ENCODE measurements at regions not wholly inside any gene's neighbourhood (a gene's known extent, or its start where the extent isn't known, plus 50 kb on each side); places are given as distances from the start of the nearest gene placed in this dataset.
"Not testable (repeated sequence)": the region's sequence is repeated elsewhere in the genome, so short reads cannot be mapped to it uniquely, and the experiment has no call there.

DNA sequence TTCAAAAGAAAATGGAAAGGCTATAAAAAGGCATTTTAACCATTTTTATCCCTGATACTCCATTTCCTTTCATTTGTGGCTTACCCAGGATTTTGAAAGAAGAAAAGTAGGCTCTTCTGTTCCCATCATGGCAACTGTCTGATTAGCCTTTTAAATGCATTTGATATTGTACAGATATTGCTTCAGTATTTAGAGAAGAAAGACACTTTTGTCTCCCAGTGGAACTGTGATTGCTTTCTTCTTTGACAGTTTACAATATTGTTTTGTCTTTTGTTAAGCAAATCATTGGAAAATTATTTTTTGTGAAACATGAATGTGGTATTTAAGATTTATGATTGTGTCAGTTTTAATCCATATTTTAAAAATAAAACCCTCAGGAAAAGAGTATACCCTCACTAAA, 297.4 kb upstream of the TACR3 start:
- H3K27me3 ChIP-seq (replicated peaks; ENCODE audit: control insufficient read depth, insufficient read depth, low read length), result no peaks in the 10 kb centered on the region
- TF ChIP-seq, protein P1, sequence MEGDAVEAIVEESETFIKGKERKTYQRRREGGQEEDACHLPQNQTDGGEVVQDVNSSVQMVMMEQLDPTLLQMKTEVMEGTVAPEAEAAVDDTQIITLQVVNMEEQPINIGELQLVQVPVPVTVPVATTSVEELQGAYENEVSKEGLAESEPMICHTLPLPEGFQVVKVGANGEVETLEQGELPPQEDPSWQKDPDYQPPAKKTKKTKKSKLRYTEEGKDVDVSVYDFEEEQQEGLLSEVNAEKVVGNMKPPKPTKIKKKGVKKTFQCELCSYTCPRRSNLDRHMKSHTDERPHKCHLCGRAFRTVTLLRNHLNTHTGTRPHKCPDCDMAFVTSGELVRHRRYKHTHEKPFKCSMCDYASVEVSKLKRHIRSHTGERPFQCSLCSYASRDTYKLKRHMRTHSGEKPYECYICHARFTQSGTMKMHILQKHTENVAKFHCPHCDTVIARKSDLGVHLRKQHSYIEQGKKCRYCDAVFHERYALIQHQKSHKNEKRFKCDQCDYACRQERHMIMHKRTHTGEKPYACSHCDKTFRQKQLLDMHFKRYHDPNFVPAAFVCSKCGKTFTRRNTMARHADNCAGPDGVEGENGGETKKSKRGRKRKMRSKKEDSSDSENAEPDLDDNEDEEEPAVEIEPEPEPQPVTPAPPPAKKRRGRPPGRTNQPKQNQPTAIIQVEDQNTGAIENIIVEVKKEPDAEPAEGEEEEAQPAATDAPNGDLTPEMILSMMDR (IDR thresholded peaks at IDR 0.05; ENCODE audit: insufficient read depth, low read length, poor library complexity, severe bottlenecking), result no peak
- no peak for DNase-seq (ENCODE audit: extremely low read depth, insufficient read length)
- H3K4me3 ChIP-seq (replicated peaks; ENCODE audit: low read depth, low read length), result no peak overlapping the region
- H3K36me3 ChIP-seq (ENCODE audit: control insufficient read depth, insufficient read depth, low read length), result no peaks in the 10 kb centered on the region

DNA sequence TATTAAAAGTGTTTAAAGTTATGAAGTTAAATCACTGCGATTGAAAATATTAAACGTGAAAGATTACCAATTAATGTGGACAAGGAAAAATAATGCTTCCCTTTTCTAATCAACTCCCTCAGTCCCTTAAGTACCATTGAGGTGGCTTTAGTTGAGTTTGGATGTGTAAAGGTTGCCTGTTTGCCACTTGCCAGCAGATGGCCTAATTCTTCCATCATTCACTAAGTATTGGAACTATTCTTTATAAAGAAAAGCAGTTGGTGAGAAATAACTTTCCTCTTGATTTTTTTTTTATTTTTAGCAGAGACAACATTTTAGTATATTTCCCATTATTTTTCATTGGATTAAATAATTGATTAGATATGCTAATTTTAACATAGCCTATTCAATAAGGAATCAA, 295.9 kb upstream of the TACR3 start:
- Histone ChIP-seq H3K27me3 (replicated peaks; ENCODE audit: control insufficient read depth, insufficient read depth, low read length) (no peaks in the 10 kb centered on the region), H3K36me3 (ENCODE audit: control insufficient read depth, insufficient read depth, low read length) (no peaks in the 10 kb centered on the region), H3K4me3 (replicated peaks; ENCODE audit: low read depth, low read length) (no peak overlapping the region)
- TF ChIP-seq, protein P1 (IDR thresholded peaks at IDR 0.05; ENCODE audit: insufficient read depth, low read length, poor library complexity, severe bottlenecking), result peak; percentile 47
- DNase-seq (ENCODE audit: extremely low read depth, insufficient read length), result no peak

- Histone ChIP-seq H3K27me3 (replicated peaks; ENCODE audit: control insufficient read depth, insufficient read depth, low read length) (no peaks in the 10 kb centered on the region), H3K36me3 (ENCODE audit: control insufficient read depth, insufficient read depth, low read length) (no peaks in the 10 kb centered on the region), H3K4me3 (replicated peaks; ENCODE audit: low read depth, low read length) (no peak overlapping the region)
- TF ChIP-seq, protein P1 (IDR thresholded peaks at IDR 0.05; ENCODE audit: insufficient read depth, low read length, poor library complexity, severe bottlenecking), result no peak
- DNase-seq (ENCODE audit: extremely low read depth, insufficient read length), result no peak
These were observed 290.9 kb upstream of the TACR3 start for GRCh38 chr4:104010722-104011121.

DNA sequence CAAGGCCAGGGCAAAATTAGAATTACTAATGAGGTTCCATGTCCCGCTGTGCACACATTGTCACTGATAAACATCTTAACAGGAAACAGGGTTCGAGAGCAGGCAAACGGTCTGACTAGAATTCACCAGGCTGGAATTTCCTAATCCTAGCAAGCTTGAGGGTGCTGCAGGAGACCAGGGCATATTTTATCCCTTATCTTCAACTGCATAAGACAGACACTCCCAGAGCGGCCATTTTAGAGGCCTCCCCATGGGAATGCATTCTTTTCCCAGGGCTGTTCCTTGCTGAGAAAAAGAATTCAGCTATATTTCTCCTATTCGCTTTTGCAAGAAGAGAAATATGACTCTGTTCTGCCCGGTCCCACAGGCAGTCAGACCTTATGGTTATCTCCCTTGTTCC, 282.5 kb upstream of the TACR3 start:
- not testable (repeated sequence) for H3K27me3 ChIP-seq (replicated peaks; ENCODE audit: control insufficient read depth, insufficient read depth, low read length); DNase-seq (ENCODE audit: extremely low read depth, insufficient read length); H3K36me3 ChIP-seq (ENCODE audit: control insufficient read depth, insufficient read depth, low read length); H3K4me3 ChIP-seq (replicated peaks; ENCODE audit: low read depth, low read length)

DNA sequence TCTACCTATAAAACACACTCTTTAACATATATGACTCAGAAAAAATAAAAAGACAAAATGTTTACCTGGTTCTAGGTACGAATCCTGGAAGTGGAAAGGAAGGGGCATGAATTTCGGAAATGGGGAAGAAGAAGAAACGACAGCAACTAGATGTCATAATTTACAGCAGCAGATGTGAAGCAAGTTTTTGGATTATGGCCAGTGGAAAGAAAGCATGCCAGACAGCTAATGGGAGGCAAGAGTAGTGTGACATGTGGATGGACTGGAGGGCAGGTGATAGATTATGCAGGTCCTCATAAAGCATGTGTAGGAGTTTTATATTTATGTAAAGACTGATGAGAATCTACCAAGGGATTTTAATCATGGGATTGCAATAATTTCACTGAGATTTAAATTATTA, 279.0 kb upstream of the TACR3 start:
- Histone ChIP-seq H3K36me3 (ENCODE audit: control insufficient read depth, insufficient read depth, low read length) (no peaks in the 10 kb centered on the region), H3K27me3 (replicated peaks; ENCODE audit: control insufficient read depth, insufficient read depth, low read length) (no peaks in the 10 kb centered on the region), H3K4me3 (replicated peaks; ENCODE audit: low read depth, low read length) (no peak overlapping the region)
- no peak for DNase-seq (ENCODE audit: extremely low read depth, insufficient read length)
- TF ChIP-seq, protein P1 (IDR thresholded peaks at IDR 0.05; ENCODE audit: insufficient read depth, low read length, poor library complexity, severe bottlenecking), result no peak

DNA sequence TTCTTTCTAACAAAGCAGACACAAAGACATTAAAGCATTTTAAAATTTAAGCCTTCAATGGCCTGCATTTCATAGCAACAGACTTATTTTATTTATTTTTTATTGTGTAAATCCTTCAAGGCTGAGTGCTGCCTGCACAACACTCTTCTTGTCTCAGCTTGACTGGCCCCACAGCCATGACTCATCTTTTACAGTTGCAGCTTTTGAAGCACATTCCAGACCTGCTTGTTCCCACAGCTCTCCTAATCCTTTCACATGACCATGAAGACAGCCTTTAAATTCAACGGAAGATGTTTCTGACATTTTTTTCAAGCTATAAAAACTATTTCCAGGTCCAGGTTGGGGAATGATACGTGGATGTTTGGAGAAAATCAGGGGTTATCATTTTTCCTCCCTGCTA, 276.9 kb upstream of the TACR3 start:
- H3K4me3 ChIP-seq (replicated peaks; ENCODE audit: low read depth, low read length), result no peak overlapping the region
- no peaks in the 10 kb centered on the region for H3K36me3 ChIP-seq (ENCODE audit: control insufficient read depth, insufficient read depth, low read length)
- TF ChIP-seq, protein P1 (IDR thresholded peaks at IDR 0.05; ENCODE audit: insufficient read depth, low read length, poor library complexity, severe bottlenecking), result no peak
- DNase-seq (ENCODE audit: extremely low read depth, insufficient read length), result no peak
- H3K27me3 ChIP-seq (replicated peaks; ENCODE audit: control insufficient read depth, insufficient read depth, low read length), result no peaks in the 10 kb centered on the region

All from GM06990 (cell line).